Kidney epithelial cell (primary cell): ENCODE measurements at regions not wholly inside any gene's neighbourhood (a gene's known extent, or its start where the extent isn't known, plus 50 kb on each side); places are given as distances from the start of the nearest gene placed in this dataset.

ENCODE experiments used
- DNase-seq: peaks from one replicate; pipeline ENCODE4 v3.0.0-alpha.2; 2010; ENCODE audit warnings: low read depth
- H3K27me3 ChIP-seq: 2 replicates; pipeline ENCODE4 v1.6.0; 2011; ENCODE audit warnings: low read length; ENCODE audit not compliant: control insufficient read depth, insufficient read depth
- H3K36me3 ChIP-seq: 2 replicates; pipeline ENCODE4 v1.5.1; 2011; ENCODE audit warnings: low read length; ENCODE audit not compliant: control insufficient read depth, insufficient read depth
- H3K4me3 ChIP-seq: 2 replicates; pipeline ENCODE4 v1.5.1; 2011; ENCODE audit warnings: low read depth, mild to moderate bottlenecking, control low read depth, low read length
- TF ChIP-seq, protein P1 (sequence below): IDR thresholded peaks from 2 replicates; pipeline ENCODE4 v1.5.1; 2011; ENCODE audit warnings: mild to moderate bottlenecking, moderate library complexity, low read length, control low read depth, inconsistent platforms; ENCODE audit not compliant: insufficient read depth, poor library complexity, severe bottlenecking

DNA sequence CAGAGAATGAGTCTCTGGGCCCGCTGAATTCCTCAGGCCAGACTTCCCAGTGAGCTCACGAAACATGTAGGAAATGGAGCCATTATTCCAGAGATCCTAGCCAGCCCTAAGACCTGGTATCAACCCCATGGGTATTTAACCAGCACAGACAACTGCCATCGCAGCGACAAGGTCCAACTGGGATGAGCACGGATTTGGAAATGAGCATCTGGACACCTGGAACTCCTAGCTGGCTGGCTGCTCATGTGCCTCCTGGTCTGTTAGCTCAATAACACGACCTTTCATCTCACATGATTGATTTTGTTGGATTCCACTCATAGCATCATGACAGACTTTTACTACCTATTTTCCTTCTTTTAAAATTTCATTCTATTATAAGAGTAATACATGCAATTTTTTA is 51.0 kb downstream of the POU3F3 start:
- TF ChIP-seq, protein P1, sequence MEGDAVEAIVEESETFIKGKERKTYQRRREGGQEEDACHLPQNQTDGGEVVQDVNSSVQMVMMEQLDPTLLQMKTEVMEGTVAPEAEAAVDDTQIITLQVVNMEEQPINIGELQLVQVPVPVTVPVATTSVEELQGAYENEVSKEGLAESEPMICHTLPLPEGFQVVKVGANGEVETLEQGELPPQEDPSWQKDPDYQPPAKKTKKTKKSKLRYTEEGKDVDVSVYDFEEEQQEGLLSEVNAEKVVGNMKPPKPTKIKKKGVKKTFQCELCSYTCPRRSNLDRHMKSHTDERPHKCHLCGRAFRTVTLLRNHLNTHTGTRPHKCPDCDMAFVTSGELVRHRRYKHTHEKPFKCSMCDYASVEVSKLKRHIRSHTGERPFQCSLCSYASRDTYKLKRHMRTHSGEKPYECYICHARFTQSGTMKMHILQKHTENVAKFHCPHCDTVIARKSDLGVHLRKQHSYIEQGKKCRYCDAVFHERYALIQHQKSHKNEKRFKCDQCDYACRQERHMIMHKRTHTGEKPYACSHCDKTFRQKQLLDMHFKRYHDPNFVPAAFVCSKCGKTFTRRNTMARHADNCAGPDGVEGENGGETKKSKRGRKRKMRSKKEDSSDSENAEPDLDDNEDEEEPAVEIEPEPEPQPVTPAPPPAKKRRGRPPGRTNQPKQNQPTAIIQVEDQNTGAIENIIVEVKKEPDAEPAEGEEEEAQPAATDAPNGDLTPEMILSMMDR: no peak
- no peak for DNase-seq
- Histone ChIP-seq H3K27me3 (no peaks in the 10 kb centered on the region), H3K4me3 (no peak overlapping the region), H3K36me3 (peaks cover 1% of the 10 kb centered on the region)

DNA sequence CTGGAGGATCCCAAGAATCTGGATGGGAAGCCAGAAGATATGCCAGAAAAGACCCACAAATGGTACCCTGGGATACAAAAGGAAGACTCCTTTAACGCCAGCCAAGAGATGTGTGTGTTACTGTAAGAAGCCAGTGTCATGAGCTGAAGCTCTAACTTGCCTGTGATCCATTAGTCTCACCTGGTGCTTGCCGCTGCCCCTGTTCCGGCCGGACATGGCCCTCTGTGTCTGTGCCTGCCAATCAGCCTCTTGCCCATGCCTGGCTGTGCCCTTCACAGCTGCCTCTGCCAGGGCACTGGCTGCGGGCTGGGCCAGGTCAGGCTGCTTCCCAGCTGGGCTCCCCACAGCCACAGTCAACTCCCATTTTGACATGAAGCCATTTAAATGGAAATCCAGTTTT is 55.4 kb downstream of the POU3F3 start:
- DNase-seq: no peak
- Histone ChIP-seq H3K27me3 (no peaks in the 10 kb centered on the region), H3K36me3 (peaks cover 1% of the 10 kb centered on the region), H3K4me3 (no peak overlapping the region)
- TF ChIP-seq, protein P1: no peak

DNA sequence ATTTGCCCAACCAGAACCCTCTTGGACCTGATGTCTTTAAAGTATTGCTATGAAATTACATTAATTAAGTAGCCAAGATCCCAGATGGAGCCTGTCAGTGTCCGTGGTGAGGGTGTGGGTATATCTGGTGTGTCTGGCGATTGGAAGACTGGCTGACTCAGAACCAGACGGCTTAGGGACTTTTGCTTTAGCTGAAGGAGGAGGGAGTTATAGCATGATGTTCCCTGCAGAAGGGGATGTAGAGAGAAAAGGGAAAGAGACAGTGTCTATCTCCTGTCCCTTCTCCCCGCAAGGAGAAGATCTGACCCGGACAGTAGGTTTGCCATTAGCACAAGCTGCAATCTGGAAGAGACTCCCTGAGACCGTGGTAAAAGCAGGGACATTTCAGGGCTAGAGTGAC is 60.6 kb downstream of the POU3F3 start:
- TF ChIP-seq, protein P1: no peak
- Histone ChIP-seq H3K36me3 (no peaks in the 10 kb centered on the region), H3K27me3 (no peaks in the 10 kb centered on the region), H3K4me3 (no peak overlapping the region)
- DNase-seq: no peak

DNA sequence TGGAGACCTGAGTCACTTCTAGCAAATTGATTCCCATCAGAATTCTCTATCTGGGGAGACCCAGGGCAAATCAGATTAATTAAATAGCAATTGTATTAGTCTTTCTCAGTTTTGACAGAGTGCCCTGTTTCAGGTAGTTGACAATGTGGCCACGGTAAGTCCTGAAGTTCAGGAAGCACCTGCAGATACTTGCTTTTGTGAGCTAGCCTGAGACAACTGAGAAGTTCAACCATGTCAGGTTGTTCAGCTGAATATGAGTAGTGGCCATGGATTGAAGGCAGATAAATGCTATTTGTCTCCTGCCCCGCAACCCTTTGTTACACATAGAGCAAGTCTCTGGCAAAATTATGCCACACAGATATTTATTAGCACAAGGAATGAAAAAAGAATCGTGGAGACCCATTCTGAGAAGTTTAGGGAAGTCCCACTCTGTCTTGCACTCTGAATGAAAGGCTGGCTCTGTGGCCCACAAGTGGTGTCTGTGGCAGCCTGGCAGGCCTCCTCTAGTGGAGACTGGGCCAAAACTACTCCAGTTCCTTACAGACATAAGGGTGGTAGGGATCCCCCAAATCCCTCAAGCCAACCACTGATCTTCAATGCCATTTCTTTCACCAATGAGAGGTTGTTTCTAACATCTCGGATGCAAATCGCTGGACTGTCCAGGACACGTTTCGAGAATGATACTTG is 61.3 kb downstream of the POU3F3 start:
- no peak for DNase-seq
- TF ChIP-seq, protein P1: no peak
- no peak overlapping the region for H3K4me3 ChIP-seq
- no peaks in the 10 kb centered on the region for H3K36me3 ChIP-seq
- H3K27me3 ChIP-seq: no peaks in the 10 kb centered on the region

DNA sequence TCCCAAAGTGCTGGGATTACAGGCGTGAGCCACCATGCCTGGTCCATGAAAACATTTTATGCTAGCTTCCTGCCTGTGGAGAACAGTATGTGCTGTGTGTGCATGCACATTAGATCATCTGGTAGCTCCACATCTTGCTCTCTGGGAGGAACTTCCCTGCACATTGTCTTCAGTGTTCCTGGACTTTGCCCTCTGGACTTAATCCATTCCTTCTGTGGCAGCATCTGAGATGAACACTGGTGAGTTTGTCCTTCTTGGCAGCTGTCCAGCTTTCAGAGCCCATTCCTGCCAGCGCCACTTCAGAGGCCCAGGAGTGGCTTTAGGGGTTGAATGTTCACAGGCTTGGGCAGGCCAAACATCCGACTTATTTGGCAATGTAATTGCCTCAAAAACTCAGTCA is 65.2 kb downstream of the POU3F3 start:
- DNase-seq: no peak
- Histone ChIP-seq H3K4me3 (no peak overlapping the region), H3K36me3 (no peaks in the 10 kb centered on the region), H3K27me3 (no peaks in the 10 kb centered on the region)
- TF ChIP-seq, protein P1: no peak

DNA sequence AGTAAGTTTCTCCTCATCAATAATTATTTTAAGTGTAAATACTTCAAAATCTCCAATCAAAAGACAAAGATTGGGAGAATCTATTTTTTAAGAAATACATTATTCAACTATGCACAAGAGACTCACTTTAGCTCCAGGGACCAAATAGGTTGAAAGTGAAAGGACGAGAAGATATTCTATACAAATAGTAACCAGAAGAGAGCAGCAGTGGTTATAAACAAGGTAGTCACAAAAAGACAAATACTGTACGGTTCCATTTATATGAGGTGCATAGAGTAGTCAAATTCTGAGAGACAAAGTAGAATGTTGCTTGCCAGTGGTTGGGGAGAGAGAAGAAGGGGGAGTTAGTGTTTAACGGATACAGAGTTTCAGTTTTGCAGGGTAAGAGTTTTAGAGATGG is 69.8 kb downstream of the POU3F3 start:
- no peak for DNase-seq
- TF ChIP-seq, protein P1: no peak
- H3K4me3 ChIP-seq: no peak overlapping the region
- no peaks in the 10 kb centered on the region for H3K36me3 ChIP-seq
- no peaks in the 10 kb centered on the region for H3K27me3 ChIP-seq
